Neuronal stem cell (in vitro differentiated cells): ENCODE measurements at regions not wholly inside any gene's neighbourhood (a gene's known extent, or its start where the extent isn't known, plus 50 kb on each side); places are given as distances from the start of the nearest gene placed in this dataset.
"Not testable (repeated sequence)": the region's sequence is repeated elsewhere in the genome, so short reads cannot be mapped to it uniquely, and the experiment has no call there.

Experiments
- DNase-seq: peaks from one replicate; pipeline ENCODE4 v3.0.0-alpha.2; 2013; ENCODE audit warnings: low spot score
- H2AFZ ChIP-seq: one replicate; pipeline ENCODE4 v1.6.1; 2013; ENCODE audit warnings: mild to moderate bottlenecking, low read length, inconsistent platforms
- H2AK5ac ChIP-seq: 2 replicates; pipeline ENCODE4 v1.6.1; 2013; ENCODE audit warnings: low read depth, mild to moderate bottlenecking, inconsistent platforms, low read length, moderate library complexity, mixed read lengths
- H2BK120ac ChIP-seq: 2 replicates; pipeline ENCODE4 v1.6.1; 2013; ENCODE audit warnings: low read depth, mild to moderate bottlenecking, inconsistent platforms, low read length, moderate library complexity, mixed read lengths
- H2BK12ac ChIP-seq: one replicate; pipeline ENCODE4 v1.6.1; 2013; ENCODE audit warnings: low read length, inconsistent platforms
- H2BK15ac ChIP-seq: 2 replicates; pipeline ENCODE4 v1.6.1; 2013; ENCODE audit warnings: mild to moderate bottlenecking, low read length, inconsistent platforms, mixed read lengths
- H2BK5ac ChIP-seq: one replicate; pipeline ENCODE4 v1.6.1; 2013; ENCODE audit warnings: inconsistent platforms, mild to moderate bottlenecking, low read length, moderate library complexity
- H3K14ac ChIP-seq: one replicate; pipeline ENCODE4 v1.6.1; 2013; ENCODE audit warnings: low read length, inconsistent platforms
- H3K18ac ChIP-seq: 2 replicates; pipeline ENCODE4 v1.6.1; 2013; ENCODE audit warnings: low read length, inconsistent platforms
- H3K23ac ChIP-seq: 2 replicates; pipeline ENCODE4 v1.6.1; 2013; ENCODE audit warnings: low read depth, mild to moderate bottlenecking, mixed read lengths, low read length, inconsistent platforms; ENCODE audit not compliant: poor library complexity
- H3K27ac ChIP-seq: replicated peaks from 3 replicates; pipeline ENCODE4 v1.5.1; 2013; ENCODE audit warnings: low read length, inconsistent platforms
- H3K27me3 ChIP-seq, 3 experiments: 2 replicates each; pipeline ENCODE4 v1.6.1; 2013; ENCODE audit warnings: low read length in 3 of 3, mild to moderate bottlenecking in 2 of 3, inconsistent platforms in 1 of 3, low read depth in 1 of 3, mixed read lengths in 1 of 3, moderate library complexity in 1 of 3; ENCODE audit not compliant: control insufficient read depth in 3 of 3, insufficient read depth in 3 of 3
- H3K36me3 ChIP-seq, 2 donors: replicated peaks in 1 of 2; 2 replicates each; pipeline ENCODE4 v1.6.1; 2013; ENCODE audit warnings: low read length in 2 of 2; ENCODE audit not compliant: control insufficient read depth in 2 of 2, insufficient read depth in 2 of 2
- H3K4ac ChIP-seq: 2 replicates; pipeline ENCODE4 v1.6.1; 2013; ENCODE audit warnings: inconsistent platforms, mild to moderate bottlenecking, low read length, moderate library complexity
- H3K4me1 ChIP-seq, 2 donors: 1 replicate in 1 of 2; 2 replicates in 1 of 2; pipeline ENCODE4 v1.6.1; 2013; ENCODE audit warnings: low read length in 2 of 2, low read depth in 1 of 2; ENCODE audit not compliant: control insufficient read depth in 2 of 2, insufficient read depth in 1 of 2
- H3K4me2 ChIP-seq: one replicate; pipeline ENCODE4 v1.6.1; 2013; ENCODE audit warnings: mild to moderate bottlenecking, low read length, inconsistent platforms; ENCODE audit not compliant: insufficient read depth, poor library complexity, severe bottlenecking
- H3K4me3 ChIP-seq, 2 donors: 2 replicates each; pipeline ENCODE4 v1.5.1; 2013; ENCODE audit warnings: low read length in 2 of 2, mild to moderate bottlenecking in 2 of 2, inconsistent platforms in 1 of 2, moderate library complexity in 1 of 2
- H3K79me1 ChIP-seq: one replicate; pipeline ENCODE4 v1.6.1; 2013; ENCODE audit warnings: low read depth, mild to moderate bottlenecking, inconsistent platforms, low read length, moderate library complexity
- H3K9ac ChIP-seq: one replicate; pipeline ENCODE4 v1.6.1; 2013; ENCODE audit warnings: mild to moderate bottlenecking, low read depth, low read length, inconsistent platforms; ENCODE audit not compliant: poor library complexity
- H3K9me3 ChIP-seq, 2 donors: replicated peaks in 1 of 2; 2 replicates each; pipeline versions ENCODE3 to v1.6.1; 2013; ENCODE audit warnings: low read length in 2 of 2, mild to moderate bottlenecking in 2 of 2, inconsistent platforms in 1 of 2, low read depth in 1 of 2, mixed read lengths in 1 of 2, moderate library complexity in 1 of 2; ENCODE audit not compliant: control insufficient read depth in 2 of 2, insufficient read depth in 1 of 2
- H4K8ac ChIP-seq: one replicate; pipeline ENCODE4 v1.6.1; 2013; ENCODE audit warnings: low read depth, mild to moderate bottlenecking, inconsistent platforms, low read length, moderate library complexity
- H4K91ac ChIP-seq: one replicate; pipeline ENCODE4 v1.6.1; 2013; ENCODE audit warnings: low read length, low read depth, mild to moderate bottlenecking, inconsistent platforms; ENCODE audit not compliant: poor library complexity
- WGBS, 2 donors: extraction: QIAGEN DNeasy Blood & Tissue Kit; methylation state at CpG; one replicate each; pipeline ENCODE4 v1.1.7; 2013; ENCODE audit warnings: missing lambda C conversion rate in 2 of 2, mixed read lengths in 1 of 2; ENCODE audit not compliant: insufficient read length in 2 of 2, insufficient replicate concordance in 1 of 2; ENCODE audit errors: extremely low coverage in 2 of 2; 5-methylcytosine and 5-hydroxymethylcytosine counted together

GRCh38 chr9:75459311-75459710 is 371.0 kb downstream of the OSTF1 start:
- H4K8ac ChIP-seq, H2BK120ac ChIP-seq, H3K14ac ChIP-seq, H3K9ac ChIP-seq, H3K4me2 ChIP-seq, H3K4me3 ChIP-seq, H2AK5ac ChIP-seq, H3K36me3 ChIP-seq, DNase-seq, H2AFZ ChIP-seq, H2BK12ac ChIP-seq, H3K23ac ChIP-seq, H4K91ac ChIP-seq, H3K9me3 ChIP-seq, H3K27ac ChIP-seq, H3K18ac ChIP-seq, H3K4me1 ChIP-seq, H3K27me3 ChIP-seq, H2BK15ac ChIP-seq, H2BK5ac ChIP-seq, H3K79me1 ChIP-seq, H3K4ac ChIP-seq: not testable (repeated sequence)
- WGBS, 2 donors, result no CpG with 5 or more reads among the region's 4 CpGs

- Histone ChIP-seq H3K9me3 (no peaks in the 10 kb centered on the region), H3K14ac (no peak overlapping the region), H3K9ac (no peak overlapping the region), H3K4ac (no peak overlapping the region), H3K27me3 (no peaks in the 10 kb centered on the region), H2BK12ac (no peak overlapping the region), H4K8ac (no peak overlapping the region), H2BK5ac (no peak overlapping the region), H3K18ac (no peak overlapping the region), H3K4me3 (no peak overlapping the region), H3K36me3 (no peaks in the 10 kb centered on the region), H2BK120ac (no peak overlapping the region), H2AFZ (no peak overlapping the region), H2AK5ac (no peak overlapping the region), H3K23ac (no peak overlapping the region), H3K27ac (no peak overlapping the region), H3K4me1 (no peaks in the 10 kb centered on the region), H3K4me2 (no peak overlapping the region), H2BK15ac (no peak overlapping the region), H3K79me1 (no peaks in the 10 kb centered on the region), H4K91ac (no peak overlapping the region)
- DNase-seq, result no peak
Measured at GRCh38 chr9:75461183-75461582, 372.9 kb downstream of the OSTF1 start.

- Histone ChIP-seq H3K36me3 (no peaks in the 10 kb centered on the region), H3K27ac (no peak overlapping the region), H4K91ac (no peak overlapping the region), H2BK15ac (no peak overlapping the region), H3K4ac (no peak overlapping the region), H3K4me1 (no peaks in the 10 kb centered on the region), H2BK5ac (no peak overlapping the region), H2AK5ac (no peak overlapping the region), H3K9me3 (no peaks in the 10 kb centered on the region), H2BK12ac (no peak overlapping the region), H3K4me3 (no peak overlapping the region), H2BK120ac (no peak overlapping the region), H3K4me2 (no peak overlapping the region), H3K18ac (no peak overlapping the region), H3K9ac (no peak overlapping the region), H2AFZ (no peak overlapping the region), H3K23ac (no peak overlapping the region), H3K27me3 (no peaks in the 10 kb centered on the region), H4K8ac (no peak overlapping the region), H3K14ac (no peak overlapping the region), H3K79me1 (no peaks in the 10 kb centered on the region)
- no peak for DNase-seq
- WGBS, 2 donors, result no CpG with 5 or more reads among the region's 1 CpG
Measured at GRCh38 chr9:75462866-75463265, 374.6 kb downstream of the OSTF1 start.

- H2AFZ ChIP-seq, result no peak overlapping the region
- H3K23ac ChIP-seq, result no peak overlapping the region
- no peak overlapping the region for H2BK12ac ChIP-seq
- H2BK15ac ChIP-seq, result no peak overlapping the region
- H3K9me3 ChIP-seq, result no peaks in the 10 kb centered on the region
- H2BK120ac ChIP-seq, result no peak overlapping the region
- no peak overlapping the region for H2BK5ac ChIP-seq
- no peaks in the 10 kb centered on the region for H3K27me3 ChIP-seq
- no peak overlapping the region for H3K27ac ChIP-seq
- no peak overlapping the region for H3K9ac ChIP-seq
- H3K14ac ChIP-seq, result no peak overlapping the region
- H3K4ac ChIP-seq, result no peak overlapping the region
- H3K4me1 ChIP-seq, result no peaks in the 10 kb centered on the region
- DNase-seq, result no peak
- H2AK5ac ChIP-seq, result no peak overlapping the region
- no peak overlapping the region for H3K4me2 ChIP-seq
- no peaks in the 10 kb centered on the region for H3K79me1 ChIP-seq
- H3K18ac ChIP-seq, result no peak overlapping the region
- no peak overlapping the region for H3K4me3 ChIP-seq
- H3K36me3 ChIP-seq, result no peaks in the 10 kb centered on the region
- H4K8ac ChIP-seq, result no peak overlapping the region
- H4K91ac ChIP-seq, result no peak overlapping the region
Measured at GRCh38 chr9:75463871-75464270, 375.6 kb downstream of the OSTF1 start.
